Fibroblast of the conjunctiva (primary cell): ENCODE measurements at regions not wholly inside any gene's neighbourhood (a gene's known extent, or its start where the extent isn't known, plus 50 kb on each side); places are given as distances from the start of the nearest gene placed in this dataset.
"Not testable (repeated sequence)": the region's sequence is repeated elsewhere in the genome, so short reads cannot be mapped to it uniquely, and the experiment has no call there.

Experiments
- DNase-seq: peaks from one replicate; pipeline ENCODE4 v3.0.0-alpha.2; 2010; ENCODE audit warnings: low read depth

DNA sequence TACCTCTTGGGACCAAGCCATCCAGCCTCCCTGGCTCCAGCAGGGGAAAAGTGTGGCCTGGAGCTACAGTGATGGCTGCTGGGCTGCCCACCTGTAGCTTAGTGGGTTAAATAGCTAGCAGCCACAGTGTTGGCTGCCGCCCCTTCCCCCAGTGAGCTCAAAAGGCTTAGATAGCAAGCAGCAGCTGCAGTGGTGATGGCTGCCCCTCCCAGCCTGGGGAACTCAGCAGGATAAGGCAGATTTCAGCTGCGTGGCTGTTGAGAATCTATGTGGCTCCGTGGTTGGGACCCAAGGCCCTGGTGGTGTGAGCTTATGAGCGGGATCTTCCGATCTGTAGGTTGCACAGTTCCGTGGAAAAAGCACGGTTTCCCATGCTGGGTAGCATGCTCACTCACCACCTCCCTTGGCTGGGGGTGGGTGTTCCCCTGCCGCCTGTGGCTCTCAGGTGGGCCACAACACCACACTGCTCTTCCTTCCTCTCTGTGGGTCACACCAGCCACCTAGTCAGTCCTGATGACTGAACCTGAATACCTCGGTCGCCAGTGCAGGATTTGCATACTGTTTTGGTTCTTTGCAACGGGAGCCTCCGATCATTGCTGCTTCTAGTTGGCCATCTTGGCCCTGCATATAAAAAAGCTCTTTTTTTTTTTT lies 946.5 kb upstream of the FAM98A start:
- no peak for DNase-seq

DNA sequence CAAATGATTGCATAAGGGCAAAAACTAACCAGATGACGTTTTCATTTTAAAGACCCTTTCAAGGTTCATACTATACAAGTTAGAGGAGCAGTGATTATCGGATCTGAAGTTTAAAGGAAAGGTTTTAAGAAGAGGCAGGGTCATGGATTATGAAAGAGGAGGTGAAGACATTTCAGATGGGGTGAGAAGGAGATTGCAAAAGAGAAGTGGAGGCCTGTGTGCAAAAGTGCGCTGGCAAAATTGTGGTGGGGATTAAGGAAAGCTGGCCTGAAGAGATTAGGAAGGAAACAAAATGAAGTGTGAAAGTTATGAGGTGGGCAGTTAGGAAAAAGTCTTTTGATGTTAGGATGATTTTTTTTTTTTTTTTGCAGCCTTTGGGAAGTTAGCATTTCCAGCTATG lies 935.7 kb upstream of the FAM98A start:
- no peak for DNase-seq

DNA sequence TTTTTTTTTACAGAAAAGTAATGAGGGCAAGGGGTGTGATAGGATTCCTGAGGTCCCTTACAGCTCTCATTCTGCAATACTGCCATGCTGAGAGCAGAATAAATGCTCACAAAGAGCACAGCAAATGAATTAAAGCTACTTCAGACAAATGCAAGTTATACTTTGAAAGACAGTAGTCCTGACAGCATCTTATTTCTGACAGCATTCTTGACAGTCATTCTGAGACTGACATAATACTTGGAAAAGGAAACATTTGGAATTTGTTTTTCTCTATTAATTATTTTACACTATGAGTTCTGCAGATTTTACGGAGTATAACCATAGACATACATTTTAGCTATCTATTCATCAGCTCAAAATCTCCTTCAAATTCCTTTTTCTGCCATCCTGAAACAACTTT lies 935.2 kb upstream of the FAM98A start:
- no peak for DNase-seq

DNA sequence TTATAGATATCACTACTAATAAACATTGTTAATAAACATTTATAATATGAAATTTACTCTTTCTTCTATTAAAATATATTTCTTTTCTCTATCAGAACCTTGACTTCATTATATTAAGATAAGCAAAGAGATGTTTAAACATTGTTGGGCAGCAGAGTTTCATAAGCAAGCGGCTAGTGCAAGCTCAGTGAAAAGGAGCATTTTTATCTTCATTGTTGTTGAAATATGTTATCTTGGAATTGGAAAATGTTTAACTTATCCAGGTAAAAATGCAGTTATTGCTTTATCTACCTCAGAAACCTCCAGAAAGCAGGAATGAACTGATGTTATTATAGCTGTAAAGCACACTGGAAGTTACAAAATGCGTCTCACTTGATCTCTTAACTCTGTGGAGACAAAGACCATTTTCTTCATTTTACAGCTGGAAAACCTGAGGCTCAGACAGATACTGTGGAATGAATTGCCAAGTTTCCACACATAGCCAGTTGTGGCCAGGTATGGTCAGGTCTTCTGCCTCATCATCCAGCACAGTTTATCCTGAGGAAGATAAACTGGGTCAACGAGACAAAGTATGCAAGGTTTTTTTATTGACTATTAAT lies 934.6 kb upstream of the FAM98A start:
- DNase-seq: no peak

DNA sequence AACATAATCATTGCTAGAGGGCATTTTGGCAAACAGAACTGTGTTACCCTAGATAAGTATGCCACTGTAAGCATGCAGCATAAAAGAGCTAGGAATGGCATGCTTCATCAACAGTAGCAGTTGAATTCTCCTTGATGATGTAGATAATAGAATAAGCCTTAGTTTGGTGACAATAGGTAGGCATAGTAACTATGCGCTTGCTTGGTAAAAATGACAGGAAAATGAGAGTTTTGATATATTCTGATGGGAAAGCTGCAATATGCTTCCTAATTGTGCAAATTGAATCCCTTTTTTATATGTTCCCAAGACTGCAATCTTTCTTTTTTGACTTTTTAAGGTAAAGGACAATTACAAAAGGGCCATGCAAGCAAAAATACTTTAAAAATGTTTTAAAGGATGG lies 930.9 kb upstream of the FAM98A start:
- no peak for DNase-seq

DNA sequence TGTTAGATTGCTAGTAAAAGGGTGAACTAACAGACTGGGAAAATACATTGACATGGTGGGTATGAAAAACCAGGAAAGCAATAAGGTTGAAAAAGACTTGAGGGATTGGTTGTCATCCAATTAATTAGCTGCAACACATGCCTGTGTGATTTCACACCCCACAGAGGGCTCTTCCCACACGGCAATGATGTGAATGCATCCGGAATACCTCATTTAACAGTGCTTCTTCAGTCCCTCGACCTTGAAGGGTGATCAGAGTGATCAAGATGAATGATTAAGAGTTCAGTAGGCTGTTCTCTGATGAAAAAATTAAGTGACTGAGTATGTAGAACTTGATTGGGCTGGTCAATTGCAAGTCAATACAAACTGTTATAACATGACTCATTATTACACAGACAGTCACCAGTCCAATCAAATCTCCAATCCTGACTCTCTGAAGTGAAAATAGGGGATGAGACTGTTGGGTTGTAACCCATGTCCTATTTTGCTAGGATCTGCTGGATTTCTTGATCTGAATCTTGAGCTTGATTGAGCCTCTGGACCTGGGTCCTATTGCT lies 924.9 kb upstream of the FAM98A start:
- DNase-seq: no peak

DNA sequence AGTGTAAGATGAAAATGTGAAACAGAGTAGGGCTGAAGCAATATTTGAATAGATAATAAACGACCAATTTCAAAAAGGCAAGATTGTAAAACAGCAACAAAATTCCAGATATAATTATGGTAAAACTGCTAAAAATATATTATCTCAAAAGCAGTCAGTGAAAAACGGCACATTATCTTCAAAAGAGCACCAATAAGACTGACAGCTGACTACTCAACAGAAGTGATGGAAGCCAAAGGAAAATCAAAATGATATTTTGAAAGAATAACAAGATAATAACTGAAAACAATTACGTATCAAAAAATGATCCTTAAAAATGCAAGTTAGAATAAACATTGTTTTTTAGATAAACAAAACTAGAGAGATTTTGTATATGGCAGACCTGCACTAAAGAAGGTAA lies 920.6 kb upstream of the FAM98A start:
- DNase-seq: no peak

DNA sequence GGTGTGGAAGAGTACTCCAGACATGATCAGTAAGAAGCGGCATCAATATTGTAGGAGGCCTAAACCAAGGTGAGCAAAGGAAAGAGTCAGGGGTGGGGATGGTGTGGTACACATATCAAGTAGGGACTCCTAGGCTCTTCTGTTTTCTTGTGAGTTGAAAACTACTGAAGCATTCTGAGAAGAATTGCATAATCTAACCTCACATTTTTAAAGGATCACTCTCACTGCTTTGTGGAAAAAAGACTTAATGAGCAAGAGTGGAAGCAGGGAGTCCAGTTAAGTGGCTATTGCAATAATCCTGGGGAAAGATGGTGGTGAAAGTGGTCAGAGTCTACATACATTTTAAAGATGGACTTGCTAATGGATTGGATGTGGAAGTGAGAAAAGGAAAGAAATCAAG lies 899.5 kb upstream of the FAM98A start:
- no peak for DNase-seq

DNA sequence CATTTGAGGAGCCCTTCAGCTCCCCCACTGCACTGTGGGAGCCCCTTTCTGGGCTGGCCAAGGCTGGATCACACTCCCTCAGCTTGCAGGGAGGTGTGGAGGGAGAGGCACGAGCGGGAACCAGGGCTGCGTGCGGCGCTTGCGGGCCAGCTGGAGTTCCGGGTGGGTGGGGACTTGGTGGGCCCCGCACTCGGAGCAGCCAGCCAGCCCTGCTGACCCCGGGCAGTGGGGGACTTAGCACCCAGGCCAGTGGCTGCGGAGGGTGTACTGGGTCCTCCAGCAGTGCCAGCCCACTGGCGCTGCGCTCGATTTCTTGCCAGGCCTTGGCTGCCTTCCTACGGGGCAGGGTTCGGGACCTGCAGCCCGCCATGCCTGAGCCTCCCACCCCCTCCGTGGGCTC lies 895.1 kb upstream of the FAM98A start:
- not testable (repeated sequence) for DNase-seq

DNA sequence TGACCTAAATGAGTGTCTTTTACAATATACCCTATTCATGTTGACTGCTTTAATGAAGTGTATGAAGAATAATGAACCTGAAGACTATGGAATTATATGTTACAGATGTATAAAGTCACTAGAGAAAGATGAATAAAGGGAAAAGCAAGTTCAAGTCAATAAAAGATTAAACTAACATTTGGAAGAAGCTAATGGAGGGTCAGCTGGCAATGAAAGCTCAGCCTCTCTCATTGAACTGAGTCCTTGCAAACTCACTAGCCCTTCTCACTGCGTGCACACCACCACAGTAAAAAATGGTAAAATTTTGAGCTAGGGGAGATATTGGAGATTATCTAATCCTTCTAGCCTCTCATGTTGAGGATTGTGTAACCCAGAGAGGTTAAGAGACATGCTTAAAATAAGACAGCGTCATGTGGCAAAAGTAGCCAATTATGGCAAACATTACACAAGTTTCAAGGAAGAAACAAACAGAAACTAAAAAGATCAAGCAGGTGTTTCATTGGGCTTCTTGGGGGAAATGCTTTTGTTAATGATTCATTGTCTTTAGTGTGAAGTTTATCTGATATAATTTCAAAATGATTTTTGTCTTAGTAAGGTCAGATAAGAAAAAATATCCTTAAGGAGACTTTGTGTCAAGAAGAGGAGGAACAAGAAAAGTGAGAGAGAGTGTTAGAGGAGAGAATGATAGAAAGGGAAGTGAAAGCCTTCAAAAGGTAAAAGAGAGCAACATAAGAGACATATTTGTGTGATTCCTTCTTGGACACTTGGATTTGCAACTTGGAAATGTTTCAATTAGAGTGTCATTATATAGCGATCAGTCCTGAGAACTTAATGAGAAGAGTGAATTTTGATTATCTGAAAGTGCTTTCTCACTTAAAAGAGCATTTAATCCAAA lies 893.7 kb upstream of the FAM98A start:
- DNase-seq: no peak

DNA sequence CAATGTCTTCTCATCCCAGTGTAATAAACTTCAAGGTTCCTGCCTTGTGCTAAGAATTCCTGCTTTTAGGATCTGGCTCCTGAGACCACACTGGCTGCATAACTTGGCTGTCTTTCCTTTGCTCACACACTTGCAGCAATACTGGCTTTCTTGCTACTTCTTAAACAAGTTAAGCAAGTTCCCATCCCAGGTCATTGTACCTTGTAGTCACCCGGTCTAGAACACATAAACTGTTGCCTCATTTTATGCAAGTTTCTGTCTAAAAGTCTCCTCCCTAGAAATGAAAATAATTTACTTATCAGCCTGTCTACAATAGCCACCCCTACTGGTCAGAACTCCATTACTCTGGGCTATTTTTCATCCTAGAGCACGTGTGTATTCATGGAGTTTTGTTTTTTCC lies 887.9 kb upstream of the FAM98A start:
- no peak for DNase-seq

DNA sequence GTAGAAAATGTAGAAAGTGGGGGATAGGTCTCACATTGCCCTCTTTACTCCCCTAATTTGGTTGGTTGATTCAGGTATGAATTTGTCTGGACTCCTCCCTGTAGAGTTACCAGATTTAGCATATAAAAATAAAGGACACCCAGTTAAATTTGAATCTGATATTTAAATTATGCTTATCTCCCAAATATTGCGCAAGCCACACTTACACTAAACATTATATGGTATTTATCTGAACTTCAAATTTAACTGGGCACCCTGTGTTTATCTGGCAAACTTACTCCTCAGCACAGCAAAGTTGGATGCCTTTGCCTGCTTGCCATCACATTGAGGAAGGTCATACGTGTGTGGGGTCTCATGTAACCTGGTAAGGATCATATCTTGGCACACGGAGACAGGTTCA lies 882.4 kb upstream of the FAM98A start:
- no peak for DNase-seq

DNA sequence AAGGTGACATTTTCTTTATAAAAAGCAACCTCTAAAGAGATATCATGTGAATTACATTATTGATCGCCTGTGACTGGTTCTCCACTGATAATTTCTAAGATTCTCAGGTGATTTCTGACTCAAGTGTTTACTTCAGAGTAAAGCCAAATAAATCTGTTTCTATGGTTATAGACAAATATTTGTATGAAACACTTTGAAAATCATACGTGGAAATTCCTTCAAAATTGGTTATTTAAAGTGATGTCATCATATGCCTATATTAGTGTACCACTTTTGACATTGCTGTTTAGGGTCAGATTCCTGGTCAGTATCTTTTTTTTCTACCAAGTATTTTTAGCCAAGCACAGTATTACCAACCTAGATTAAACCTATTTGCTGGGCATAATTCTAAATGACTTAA lies 881.3 kb upstream of the FAM98A start:
- DNase-seq: no peak

DNA sequence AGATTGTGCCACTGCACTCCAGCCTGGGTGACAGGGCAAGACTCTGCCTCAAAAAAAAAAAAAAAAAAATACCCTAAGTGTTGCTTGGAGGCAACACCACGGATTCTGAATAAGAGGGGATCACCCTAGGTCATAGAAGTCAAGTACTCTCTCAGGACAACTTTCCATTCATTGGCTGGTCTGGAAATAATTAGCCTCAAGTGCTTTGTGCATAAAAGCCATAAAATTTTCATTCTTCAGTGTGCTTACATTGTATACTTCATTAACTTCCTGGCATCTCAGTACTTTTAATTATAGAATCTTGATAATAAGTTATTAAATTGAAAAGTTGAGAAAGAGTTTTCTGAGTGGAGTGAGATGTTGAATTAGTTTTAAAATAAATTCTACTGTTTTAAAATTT lies 876.1 kb upstream of the FAM98A start:
- DNase-seq: no peak

DNA sequence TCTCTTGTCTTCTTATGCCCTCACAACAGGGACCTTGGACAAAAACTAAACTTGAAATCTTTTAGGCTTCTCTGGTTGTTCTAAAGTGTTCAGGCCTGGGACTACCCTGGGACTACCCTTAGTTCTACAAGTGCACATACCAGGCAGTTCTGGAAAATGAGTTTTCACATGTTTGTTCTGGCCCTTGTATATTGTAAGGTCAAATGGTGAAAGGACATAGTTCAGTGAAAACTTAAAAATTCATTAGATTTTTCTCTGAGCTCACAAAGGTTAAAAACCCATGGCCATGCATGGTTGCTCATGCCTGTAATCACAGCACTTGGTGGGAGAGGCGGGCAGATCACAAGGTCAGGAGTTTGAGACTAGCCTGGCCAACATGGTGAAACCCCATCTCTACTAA lies 875.5 kb upstream of the FAM98A start:
- no peak for DNase-seq

DNA sequence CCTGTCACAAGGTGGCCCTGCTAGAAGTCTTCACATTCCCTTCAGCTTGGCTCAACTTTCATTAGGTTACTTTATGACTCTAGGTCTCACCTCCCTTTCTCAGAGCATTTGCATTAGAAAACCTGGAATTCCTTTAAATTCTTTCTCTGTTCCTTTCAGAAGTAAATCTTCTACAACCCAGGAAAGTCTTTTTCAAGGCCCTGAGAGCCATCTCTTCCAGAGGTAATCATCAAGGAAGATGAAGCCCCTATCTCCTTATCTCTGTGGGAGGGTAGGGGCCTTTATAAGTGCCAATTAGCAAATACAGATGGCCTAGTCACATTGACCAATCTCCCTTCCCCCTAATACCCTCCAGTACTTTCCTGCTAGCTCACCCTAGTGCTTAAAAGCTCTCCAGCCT lies 848.0 kb upstream of the FAM98A start:
- DNase-seq: no peak

DNA sequence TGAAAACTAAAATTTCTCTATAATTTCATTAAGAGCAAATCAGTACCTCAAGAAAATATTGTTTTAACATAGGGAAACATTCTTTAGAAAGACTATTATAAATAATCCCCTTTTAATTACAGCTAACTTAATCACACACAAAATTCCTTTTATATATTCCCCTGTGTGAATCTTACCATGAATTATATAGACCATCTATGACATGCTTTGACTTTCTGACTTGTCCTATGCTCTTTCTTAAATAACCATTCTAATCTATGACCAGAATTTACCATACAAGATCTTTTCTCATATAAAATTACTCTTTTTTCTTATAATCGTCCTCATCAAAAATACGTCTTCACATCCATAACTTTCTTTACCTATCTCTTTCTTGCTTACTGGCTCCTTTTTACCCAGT lies 824.2 kb upstream of the FAM98A start:
- DNase-seq: no peak

DNA sequence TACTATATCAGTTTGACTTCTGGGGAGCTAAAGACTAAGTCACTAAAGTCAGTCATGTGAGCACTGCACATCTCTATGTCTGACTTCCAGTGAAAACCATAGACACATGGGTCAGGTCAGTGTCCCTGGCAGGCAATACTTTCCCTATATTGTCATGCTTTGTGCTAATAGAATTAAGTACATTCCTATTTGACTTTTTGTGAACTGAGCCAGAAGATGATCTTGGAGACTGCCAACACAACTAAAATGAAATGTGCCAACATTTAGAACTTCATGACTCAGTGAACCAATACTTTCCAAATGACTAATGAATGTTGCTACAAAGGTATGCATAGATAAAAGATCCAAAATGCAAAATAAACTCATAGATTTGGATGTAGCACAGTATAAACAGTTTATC lies 820.8 kb upstream of the FAM98A start:
- peak; percentile 53 for DNase-seq

DNA sequence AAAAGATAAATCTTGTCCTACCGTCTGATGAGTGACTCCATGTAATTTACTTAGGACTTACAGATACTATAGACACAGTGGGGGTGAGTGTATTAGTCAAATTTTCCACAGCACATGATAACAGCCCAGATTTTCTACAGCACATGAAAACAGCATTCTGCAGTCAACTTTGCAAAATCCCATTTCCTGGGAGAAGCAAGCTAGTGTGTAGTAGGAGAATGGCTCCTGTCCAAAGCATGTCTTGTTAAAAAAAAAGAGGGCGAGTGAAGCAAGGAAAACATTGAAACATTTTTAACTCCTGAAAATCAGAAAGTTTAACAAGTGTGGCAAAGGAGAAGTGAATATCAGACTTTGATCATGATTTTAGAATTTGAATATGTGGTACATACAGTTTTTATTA lies 817.8 kb upstream of the FAM98A start:
- no peak for DNase-seq

DNA sequence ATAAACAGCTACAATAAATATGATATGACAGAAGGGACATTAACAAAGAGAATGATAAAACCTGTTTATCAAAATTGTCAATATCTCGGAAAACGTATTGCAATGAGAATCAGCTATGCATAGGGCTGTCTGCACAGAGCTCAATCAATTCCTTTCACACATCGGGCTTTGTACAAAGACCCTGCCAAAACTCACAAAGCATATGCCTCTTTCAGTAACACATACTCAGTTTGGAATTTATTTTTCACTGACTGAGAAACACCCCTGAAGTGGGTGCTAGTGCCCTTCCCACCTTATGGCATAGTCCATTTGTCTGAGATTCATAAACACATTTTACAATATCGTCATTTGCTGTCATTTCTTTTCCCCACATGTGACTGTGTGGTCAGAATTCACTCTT lies 815.8 kb upstream of the FAM98A start:
- DNase-seq: no peak

DNA sequence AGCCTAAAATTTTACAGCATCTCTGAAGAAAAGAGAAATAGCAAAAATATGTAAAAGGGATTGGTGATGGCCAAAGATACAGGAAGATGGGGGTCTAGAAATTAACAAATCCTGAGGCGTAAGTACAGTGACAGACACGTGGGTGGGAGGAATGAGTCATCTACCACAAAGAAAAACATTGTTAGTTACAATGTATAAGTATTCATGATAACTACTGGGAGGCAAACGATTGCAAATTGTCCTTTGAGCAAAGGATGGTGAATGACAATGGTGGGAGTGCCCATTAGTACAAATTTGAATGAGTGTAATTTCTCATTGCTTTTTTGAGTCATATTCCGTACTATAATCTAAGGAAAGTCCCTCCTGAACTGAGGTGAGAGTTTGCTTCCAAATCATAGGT lies 809.0 kb upstream of the FAM98A start:
- DNase-seq: no peak

DNA sequence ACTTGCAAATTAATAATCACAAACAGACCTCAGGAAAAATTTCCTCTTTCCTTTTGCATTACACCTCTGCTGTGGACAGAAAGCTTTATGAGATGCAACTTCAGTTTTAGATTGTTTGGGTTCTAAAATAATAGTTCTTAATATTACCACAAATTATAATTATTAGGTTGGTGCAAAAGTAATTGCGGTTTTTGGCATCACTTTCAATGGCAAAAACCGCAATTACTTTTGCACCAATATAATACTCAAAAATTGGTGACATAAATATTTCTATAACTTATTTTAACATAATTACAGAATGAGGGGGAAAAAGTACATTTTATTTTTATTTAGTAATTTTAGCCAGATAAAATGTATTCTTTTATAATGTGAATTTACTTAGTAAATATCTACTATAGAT lies 804.4 kb upstream of the FAM98A start:
- DNase-seq: no peak

DNA sequence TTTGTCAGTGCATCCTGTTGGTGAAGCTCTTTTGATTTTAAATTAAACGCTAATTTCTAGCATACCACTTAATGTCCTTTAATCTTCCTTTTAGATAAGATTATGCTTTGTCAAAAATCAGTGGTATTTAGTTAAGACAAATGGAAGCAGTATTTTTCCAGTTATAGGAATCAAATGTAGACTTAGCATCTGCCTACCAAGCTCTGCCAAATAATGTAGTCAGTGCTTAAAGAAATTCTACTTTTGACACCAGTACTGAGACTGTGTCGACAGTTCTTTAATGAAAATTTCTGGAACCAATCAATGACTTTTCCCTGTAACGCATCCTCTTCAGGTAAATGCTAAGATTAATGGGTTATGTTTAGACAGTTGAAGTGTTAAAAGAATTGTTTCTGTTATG lies 803.3 kb upstream of the FAM98A start:
- DNase-seq: no peak
